ENCODE measurements at regions not wholly inside any gene's neighbourhood (a gene's known extent, or its start where the extent isn't known, plus 50 kb on each side); places are given as distances from the start of the nearest gene placed in this dataset.

- Histone ChIP-seq H3K27me3 (ENCODE audit: insufficient read depth, low read depth, low read length) (no peaks in the 10 kb centered on the region), H3K36me3 (ENCODE audit: insufficient read depth, low read length) (no peaks in the 10 kb centered on the region), H3K4me2 (ENCODE audit: low read length) (no peak overlapping the region), H3K79me2 (replicated peaks; ENCODE audit: insufficient read depth, low read length) (no peaks in the 10 kb centered on the region), H3K4me3 (ENCODE audit: low read length) (no peak overlapping the region), H3K27ac (ENCODE audit: low read length) (no peak overlapping the region), H3F3A (ENCODE audit: insufficient read depth, low read length, poor library complexity, severe bottlenecking) (no peaks in the 10 kb centered on the region), H4K20me1 (ENCODE audit: insufficient read depth) (no peaks in the 10 kb centered on the region), H2AFZ (ENCODE audit: low read depth, low read length) (no peak overlapping the region), H3K9me3 (ENCODE audit: low read length) (no peaks in the 10 kb centered on the region), H3K9me2 (ENCODE audit: insufficient read depth, low read length) (no peaks in the 10 kb centered on the region), H3K9ac (ENCODE audit: low read length) (no peak overlapping the region)
- TF ChIP-seq SMC3 (conservative IDR thresholded peaks at IDR 0.05; ENCODE audit: poor library complexity) (no peak), RAD21 (conservative IDR thresholded peaks at IDR 0.05) (no peak), TAF1 (IDR thresholded peaks at IDR 0.05; ENCODE audit: low read depth) (no peak), CTCF (IDR thresholded peaks at IDR 0.05; ENCODE audit: poor library complexity, severe bottlenecking) (no peak), REST (IDR thresholded peaks at IDR 0.05; ENCODE audit: borderline replicate concordance) (no peak), EP300 (conservative IDR thresholded peaks at IDR 0.05; ENCODE audit: poor library complexity, severe bottlenecking) (no peak), MXI1 (conservative IDR thresholded peaks at IDR 0.05; ENCODE audit: poor library complexity, severe bottlenecking) (no peak), EZH2 (IDR thresholded peaks at IDR 0.05; ENCODE audit: borderline replicate concordance, insufficient read depth, low read length, poor library complexity, severe bottlenecking) (no peak), POLR2AphosphoS5 (IDR thresholded peaks at IDR 0.05) (no peak)
These were observed 340.7 kb upstream of the HS3ST1 start for GRCh38 chr4:11769434-11769833.

GRCh38 chr4:11768251-11768972 lies 339.7 kb upstream of the HS3ST1 start:
- H3K27me3 ChIP-seq (ENCODE audit: insufficient read depth, low read depth, low read length): no peaks in the 10 kb centered on the region
- H3K9ac ChIP-seq (ENCODE audit: low read length): no peak overlapping the region
- no peaks in the 10 kb centered on the region for H3K9me3 ChIP-seq (ENCODE audit: low read length)
- H3K36me3 ChIP-seq (ENCODE audit: insufficient read depth, low read length): no peaks in the 10 kb centered on the region
- no peak overlapping the region for H3K4me2 ChIP-seq (ENCODE audit: low read length)
- H2AFZ ChIP-seq (ENCODE audit: low read depth, low read length): no peak overlapping the region
- no peak overlapping the region for H3K27ac ChIP-seq (ENCODE audit: low read length)
- no peaks in the 10 kb centered on the region for H3F3A ChIP-seq (ENCODE audit: insufficient read depth, low read length, poor library complexity, severe bottlenecking)
- no peaks in the 10 kb centered on the region for H4K20me1 ChIP-seq (ENCODE audit: insufficient read depth)
- H3K79me2 ChIP-seq (replicated peaks; ENCODE audit: insufficient read depth, low read length): no peaks in the 10 kb centered on the region
- H3K4me3 ChIP-seq (ENCODE audit: low read length): no peak overlapping the region
- TF ChIP-seq SMC3 (conservative IDR thresholded peaks at IDR 0.05; ENCODE audit: poor library complexity) (no peak), CTCF (IDR thresholded peaks at IDR 0.05; ENCODE audit: poor library complexity, severe bottlenecking) (no peak), EZH2 (IDR thresholded peaks at IDR 0.05; ENCODE audit: borderline replicate concordance, insufficient read depth, low read length, poor library complexity, severe bottlenecking) (no peak), MXI1 (conservative IDR thresholded peaks at IDR 0.05; ENCODE audit: poor library complexity, severe bottlenecking) (no peak), REST (IDR thresholded peaks at IDR 0.05; ENCODE audit: borderline replicate concordance) (no peak), POLR2AphosphoS5 (IDR thresholded peaks at IDR 0.05) (no peak), TAF1 (IDR thresholded peaks at IDR 0.05; ENCODE audit: low read depth) (no peak), EP300 (conservative IDR thresholded peaks at IDR 0.05; ENCODE audit: poor library complexity, severe bottlenecking) (no peak), RAD21 (conservative IDR thresholded peaks at IDR 0.05) (no peak)
- H3K9me2 ChIP-seq (ENCODE audit: insufficient read depth, low read length): no peaks in the 10 kb centered on the region
